NT2/D1 (cell line): ENCODE measurements at regions not wholly inside any gene's neighbourhood (a gene's known extent, or its start where the extent isn't known, plus 50 kb on each side); places are given as distances from the start of the nearest gene placed in this dataset.

Source experiments
- SUZ12 ChIP-seq: IDR thresholded peaks from 2 replicates; pipeline ENCODE4 v1.6.1; 2011; ENCODE audit not compliant: insufficient read length, insufficient read depth; ENCODE audit errors: extremely low read depth
- YY1 ChIP-seq: IDR thresholded peaks from 2 replicates; pipeline ENCODE4 v1.6.1; 2011; ENCODE audit not compliant: insufficient read length, insufficient read depth
- ZNF274 ChIP-seq: IDR thresholded peaks from 2 replicates; pipeline ENCODE4 v1.6.1; 2011; ENCODE audit warnings: mild to moderate bottlenecking, low read depth, low read length

DNA sequence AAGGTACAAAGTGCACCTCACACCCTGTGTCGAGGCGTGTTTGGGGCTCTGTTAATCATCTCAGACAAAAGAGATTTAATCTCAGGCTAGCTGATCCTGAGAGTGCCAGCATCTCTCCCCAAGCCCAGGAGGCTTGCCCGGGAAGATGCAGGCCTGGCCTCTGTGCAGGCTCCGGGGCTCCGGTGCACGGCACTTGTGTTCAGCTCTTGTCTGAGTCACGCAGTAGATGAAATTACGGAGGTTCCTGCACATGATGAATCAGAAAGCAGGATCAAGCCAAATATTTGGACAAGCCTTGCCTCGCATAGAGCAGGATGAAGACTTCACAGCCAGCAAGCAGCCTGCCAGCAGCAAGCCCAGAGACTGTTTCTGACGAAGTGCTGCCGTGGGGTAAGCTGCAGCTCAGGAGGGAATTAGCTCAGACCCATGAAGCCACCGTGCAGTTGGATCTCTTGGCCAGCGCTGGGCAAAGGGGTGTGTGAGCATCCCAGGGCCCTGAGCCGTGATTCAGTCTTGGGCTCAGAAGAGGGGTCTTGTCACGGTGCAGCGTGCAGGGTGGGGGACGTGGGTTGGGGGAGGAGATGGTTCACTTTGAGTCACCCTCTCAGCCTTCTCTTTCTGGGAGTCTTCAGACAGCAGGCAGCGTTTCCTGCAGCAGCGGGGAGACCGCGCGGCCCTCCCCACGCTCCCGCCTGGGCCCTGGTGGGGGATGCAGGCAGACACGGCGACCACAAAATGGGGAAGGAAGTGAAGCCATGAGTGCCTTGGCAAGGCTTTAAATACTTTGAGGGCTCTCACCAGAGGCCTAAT is 89.2 kb upstream of the MEF2A start:
- TF ChIP-seq ZNF274 (no peak), YY1 (no peak), SUZ12 (no peak)
